Endothelial cell (in vitro differentiated cells): ENCODE measurements at regions not wholly inside any gene's neighbourhood (a gene's known extent, or its start where the extent isn't known, plus 50 kb on each side); places are given as distances from the start of the nearest gene placed in this dataset.

Experiments
- DNase-seq: peaks from one replicate; pipeline ENCODE4 v3.0.0; 2021; ENCODE audit warnings: low spot score
- H3K27ac Mint-ChIP-seq: one replicate; pipeline ENCODE4 v1.8.0; 2021; ENCODE audit warnings: mixed read lengths, inconsistent platforms; ENCODE audit not compliant: unreplicated experiment
- H3K27me3 Mint-ChIP-seq: one replicate; pipeline ENCODE4 v1.8.0; 2021; ENCODE audit warnings: mild to moderate bottlenecking, moderate library complexity, mixed read lengths, inconsistent platforms; ENCODE audit not compliant: unreplicated experiment
- H3K36me3 Mint-ChIP-seq: one replicate; pipeline ENCODE4 v1.8.0; 2021; ENCODE audit warnings: mild to moderate bottlenecking, low read depth, mixed read lengths, inconsistent platforms; ENCODE audit not compliant: unreplicated experiment
- H3K4me1 Mint-ChIP-seq: one replicate; pipeline ENCODE4 v1.8.0; 2021; ENCODE audit warnings: mild to moderate bottlenecking, mixed read lengths, inconsistent platforms; ENCODE audit not compliant: unreplicated experiment
- H3K4me3 Mint-ChIP-seq: one replicate; pipeline ENCODE4 v1.8.0; 2021; ENCODE audit warnings: mild to moderate bottlenecking, mixed read lengths, inconsistent platforms; ENCODE audit not compliant: unreplicated experiment
- H3K9me3 Mint-ChIP-seq: one replicate; pipeline ENCODE4 v1.8.0; 2021; ENCODE audit warnings: mixed read lengths, inconsistent platforms; ENCODE audit not compliant: unreplicated experiment
- CTCF ChIP-seq: fragments of 200-600 bp; sonication (generic); IDR thresholded peaks from one replicate; pipeline ENCODE4 v1.5.0; 2021; ENCODE audit warnings: antibody characterized with exemption; ENCODE audit not compliant: unreplicated experiment

- Mint-ChIP-seq H3K27me3 (peaks cover 4% of the 10 kb centered on the region), H3K27ac (no peak overlapping the region), H3K9me3 (no peaks in the 10 kb centered on the region), H3K4me1 (peaks cover 7% of the 10 kb centered on the region), H3K4me3 (no peak overlapping the region), H3K36me3 (no peaks in the 10 kb centered on the region)
- TF ChIP-seq CTCF, result no peak
- no peak for DNase-seq
Observed at GRCh38 chr3:72487078-72487765, 361.0 kb downstream of the SHQ1 start.

- Mint-ChIP-seq H3K36me3 (no peaks in the 10 kb centered on the region), H3K9me3 (no peaks in the 10 kb centered on the region), H3K27ac (no peak overlapping the region), H3K27me3 (peaks cover 4% of the 10 kb centered on the region), H3K4me3 (no peak overlapping the region), H3K4me1 (peaks cover 7% of the 10 kb centered on the region)
- no peak for DNase-seq
- TF ChIP-seq CTCF, result no peak
Observed at GRCh38 chr3:72485641-72486040, 362.6 kb downstream of the SHQ1 start.

GRCh38 chr3:72483554-72484104, 364.6 kb downstream of the SHQ1 start:
- TF ChIP-seq CTCF, result no peak
- H3K9me3 Mint-ChIP-seq, result no peaks in the 10 kb centered on the region
- peaks cover 7% of the 10 kb centered on the region for H3K4me1 Mint-ChIP-seq
- no peak overlapping the region for H3K27ac Mint-ChIP-seq
- DNase-seq, result no peak
- no peak overlapping the region for H3K4me3 Mint-ChIP-seq
- no peaks in the 10 kb centered on the region for H3K36me3 Mint-ChIP-seq
- peaks cover 4% of the 10 kb centered on the region for H3K27me3 Mint-ChIP-seq

- Mint-ChIP-seq H3K27ac (no peak overlapping the region), H3K27me3 (no peaks in the 10 kb centered on the region), H3K36me3 (no peaks in the 10 kb centered on the region), H3K4me3 (no peak overlapping the region), H3K4me1 (peaks cover 7% of the 10 kb centered on the region), H3K9me3 (no peaks in the 10 kb centered on the region)
- DNase-seq, result no peak
- no peak for TF ChIP-seq CTCF
Observed at GRCh38 chr3:72482589-72483321, 365.5 kb downstream of the SHQ1 start.

- TF ChIP-seq CTCF, result no peak
Observed at GRCh38 chr3:72481542-72481941, 366.7 kb downstream of the SHQ1 start.

More at GRCh38 chr3:72481542-72481941, 366.7 kb downstream of the SHQ1 start:
- Mint-ChIP-seq H3K36me3 (no peaks in the 10 kb centered on the region), H3K27me3 (no peaks in the 10 kb centered on the region), H3K4me1 (peaks cover 7% of the 10 kb centered on the region), H3K27ac (no peak overlapping the region), H3K4me3 (no peak overlapping the region), H3K9me3 (no peaks in the 10 kb centered on the region)
- no peak for DNase-seq
